ENCODE measurements at regions not wholly inside any gene's neighbourhood (a gene's known extent, or its start where the extent isn't known, plus 50 kb on each side); places are given as distances from the start of the nearest gene placed in this dataset.

GRCh38 chr16:86064431-86065250 is 165.7 kb downstream of the IRF8 start:
- no peak for TF ChIP-seq CTCF (IDR thresholded peaks at IDR 0.05; ENCODE audit: low read depth, low read length, poor library complexity, severe bottlenecking)
- no peak for TF ChIP-seq EZH2phosphoT487 (IDR thresholded peaks at IDR 0.05; ENCODE audit: borderline replicate concordance, low read length)

Data from DOHH2 (cell line).